Adrenal gland (tissue), 9 donors: ENCODE measurements at regions not wholly inside any gene's neighbourhood (a gene's known extent, or its start where the extent isn't known, plus 50 kb on each side); places are given as distances from the start of the nearest gene placed in this dataset.

Experiments used
- DNase-seq, 7 donors: peaks; one replicate each; pipeline ENCODE4 v3.0.0-alpha.2; 2019 to 2020
- H3K27ac ChIP-seq, 5 donors: fragments of 200-600 bp; sonication (generic) in 4 of 5; 1 replicate in 3 of 5; 2 replicates in 2 of 5; pipeline versions ENCODE4 v1.5.1 to v1.8.0; 2016 to 2020; ENCODE audit warnings: mild to moderate bottlenecking in 1 of 5
- H3K27me3 ChIP-seq: fragments of 200-600 bp; 2 replicates; pipeline ENCODE4 v1.8.0; 2021
- H3K36me3 ChIP-seq, 2 donors: fragments of 200-600 bp; replicated peaks in 1 of 2; 1 replicate in 1 of 2; 2 replicates in 1 of 2; pipeline versions ENCODE4 v1.5.1 to v1.8.0; 2018 to 2022
- H3K4me1 ChIP-seq, 2 donors: fragments of 200-600 bp; replicated peaks in 1 of 2; 1 replicate in 1 of 2; 2 replicates in 1 of 2; pipeline versions ENCODE4 v1.5.1 to v1.8.0; 2018 to 2021
- H3K4me3 ChIP-seq, 4 donors: fragments of 200-600 bp; sonication (generic) in 3 of 4; one replicate each; pipeline ENCODE4 v1.5.1; 2016 to 2018
- H3K9me3 ChIP-seq, 3 donors: fragments of 200-600 bp; sonication (generic) in 1 of 3; replicated peaks in 1 of 3; 1 replicate in 2 of 3; 2 replicates in 1 of 3; pipeline versions ENCODE4 v1.5.1 to v1.8.0; 2016 to 2021
- CTCF ChIP-seq, 6 experiments: fragments of 450-650 bp in 4 of 6; fragments of 200-600 bp in 2 of 6; sonication (generic) in 1 of 6; IDR thresholded peaks; 1 replicate in 5 of 6; 2 replicates in 1 of 6; pipeline versions ENCODE4 v1.5.1 to v1.8.0; 2016 to 2021; ENCODE audit warnings: antibody characterized with exemption in 6 of 6, mild to moderate bottlenecking in 2 of 6, moderate library complexity in 1 of 6
- POLR2A ChIP-seq, 2 donors: fragments of 450-650 bp; IDR thresholded peaks; one replicate each; pipeline ENCODE4 v1.6.1; 2017; ENCODE audit warnings: antibody characterized with exemption in 2 of 2, mild to moderate bottlenecking in 2 of 2, moderate library complexity in 1 of 2
- WGBS, 4 donors: extraction: QIAGEN DNeasy Blood & Tissue Kit in 2 of 4; methylation state at CpG; one replicate each; pipeline versions ENCODE4 v1.1.5 to v1.1.7; 2013 to 2017; 5-methylcytosine and 5-hydroxymethylcytosine counted together
- intact Hi-C, 2 donors: fragments of 100-400 bp; cut with DNase I; formaldehyde crosslinking; loops; one replicate each; pipeline versions ENCODE4 v1.14.1 to v1.15.0; 2022 to 2023
- donor health status: healthy with polysubstance abuse.
- donor health status: Bipolar disorder and iron deficiency.
- donor health status: DM: yes; HTN: yes; CAD: no.
- donor health status: DM: no; HTN: no; CAD: no.
- donor health status: DM: no; HTN: no; CAD: no.

DNA sequence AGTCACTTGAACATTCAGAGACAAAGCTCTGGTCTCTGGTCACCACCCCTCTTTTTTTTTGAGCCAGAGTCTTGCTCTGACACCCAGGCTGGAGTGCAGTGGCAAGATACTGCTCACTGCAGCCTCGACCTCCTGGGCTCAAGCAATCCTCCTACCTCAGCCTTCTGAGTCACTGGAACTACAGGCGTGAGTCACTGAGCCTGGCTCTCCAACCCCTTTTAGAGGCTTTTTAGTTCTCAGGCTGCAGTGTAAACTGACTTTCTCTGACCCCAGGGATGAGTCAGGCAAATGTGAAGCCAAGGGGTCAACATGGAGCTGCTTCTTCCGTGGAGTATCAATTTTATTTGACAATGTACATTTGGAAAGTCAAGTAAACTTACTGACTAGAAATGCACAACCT is 229.2 kb downstream of the PTTG2 start:
- Histone ChIP-seq H3K36me3 (no peaks in the 10 kb centered on the region), H3K9me3 (no peaks in the 10 kb centered on the region), H3K4me3 (no peak overlapping the region), H3K27me3 (no peaks in the 10 kb centered on the region), H3K27ac (peak overlapping the region in 1 of 5 donors; percentile 58), H3K4me1 (peaks cover 6 to 9% of the 10 kb centered on the region in 2 donors)
- TF ChIP-seq CTCF (IDR thresholded peaks at IDR 0.05), result no peak
- WGBS, 4 donors, result 48 to 55% (median 49%) methylated on average over 3 of the region's 3 CpGs
- intact Hi-C loops, result loop anchor here (5.0 to 10.0 kb wide), 2 partner anchors 123 to 125 kb away; no protein-coding TSS in a partner anchor
- peak in 6 of 7 donors; percentile 47 to 63 (median 52) for DNase-seq

DNA sequence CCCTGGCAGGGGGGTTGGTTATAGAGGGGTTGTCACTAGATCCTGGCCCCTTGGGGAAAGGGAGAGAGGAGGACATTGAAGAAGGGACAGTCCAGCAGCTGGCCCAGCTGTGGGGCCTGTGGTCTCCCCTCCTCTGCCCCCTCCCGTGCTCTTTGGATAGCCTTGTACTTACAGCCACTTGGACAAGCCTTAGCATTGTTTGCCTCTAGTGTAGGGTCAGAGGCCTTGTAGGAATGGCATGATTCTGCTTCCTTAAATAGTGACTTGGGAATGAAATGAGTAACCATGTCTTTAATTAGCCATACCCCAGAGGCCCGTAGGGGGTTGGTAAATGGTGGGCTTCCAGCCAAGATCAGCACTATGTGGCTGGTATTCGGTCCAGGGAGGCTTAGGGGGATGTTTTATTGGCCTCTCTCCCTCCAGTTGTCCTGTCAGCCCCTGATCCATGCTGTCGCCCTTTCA is 230.6 kb downstream of the PTTG2 start:
- Histone ChIP-seq H3K27me3 (no peaks in the 10 kb centered on the region), H3K27ac (peak overlapping the region in 1 of 5 donors; percentile 55), H3K9me3 (no peaks in the 10 kb centered on the region), H3K4me1 (peaks cover 6 to 9% of the 10 kb centered on the region in 2 donors), H3K36me3 (no peaks in the 10 kb centered on the region), H3K4me3 (no peak overlapping the region)
- intact Hi-C loops, result no loop called here
- 24 to 57% (median 45%) methylated on average over 3 to 4 of the region's 4 CpGs for WGBS, 4 donors
- TF ChIP-seq POLR2A (IDR thresholded peaks at IDR 0.05) (no peak), CTCF (IDR thresholded peaks at IDR 0.05) (no peak)
- peak in 1 of 7 donors; percentile 25 for DNase-seq

- peaks cover 6 to 9% of the 10 kb centered on the region in 2 donors for H3K4me1 ChIP-seq
- WGBS, 4 donors, result 75 to 95% (median 89%) methylated on average over 2 to 3 of the region's 3 CpGs
- H3K27me3 ChIP-seq, result no peaks in the 10 kb centered on the region
- no peak overlapping the region for H3K27ac ChIP-seq
- no peak for TF ChIP-seq POLR2A (IDR thresholded peaks at IDR 0.05)
- no peak for TF ChIP-seq CTCF (IDR thresholded peaks at IDR 0.05)
- H3K36me3 ChIP-seq, result no peaks in the 10 kb centered on the region
- H3K4me3 ChIP-seq, result no peak overlapping the region
- intact Hi-C loops, result no loop called here
- no peaks in the 10 kb centered on the region for H3K9me3 ChIP-seq
- DNase-seq, result no peak
Observed at GRCh38 chr4:38192516-38192915, 232.3 kb downstream of the PTTG2 start.

DNA sequence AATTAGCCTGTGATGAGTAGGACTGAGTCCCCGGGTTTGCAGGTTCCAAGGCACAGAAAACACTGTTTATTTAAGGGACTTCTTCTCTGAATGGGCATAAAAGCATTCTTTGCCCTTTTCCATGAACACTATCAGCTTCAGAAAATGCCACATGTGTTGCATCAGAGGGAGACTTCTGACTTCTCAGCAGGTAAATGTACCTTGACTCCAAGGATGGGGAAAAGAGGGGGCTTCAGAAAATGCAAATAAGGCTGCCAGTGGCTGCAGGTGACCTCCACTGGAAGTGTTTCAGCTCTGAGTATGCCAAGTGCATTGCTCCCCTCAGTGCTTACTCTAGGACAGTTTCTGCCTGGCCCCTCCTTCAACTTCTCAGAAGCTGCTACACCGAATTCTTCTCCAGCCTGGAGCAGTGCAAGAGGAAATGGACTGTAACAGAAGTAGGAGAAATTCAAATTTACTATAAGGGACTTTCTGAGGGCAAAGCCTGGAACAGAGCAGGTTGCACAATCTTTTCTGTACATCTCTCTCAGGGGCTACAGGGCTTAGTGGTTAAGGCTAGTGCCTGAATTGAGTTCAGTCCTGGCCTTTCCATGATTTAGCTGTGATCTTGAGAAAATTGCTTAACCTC is 233.2 kb downstream of the PTTG2 start:
- Histone ChIP-seq H3K9me3 (no peaks in the 10 kb centered on the region), H3K36me3 (no peaks in the 10 kb centered on the region), H3K27me3 (no peaks in the 10 kb centered on the region), H3K27ac (no peak overlapping the region), H3K4me3 (no peak overlapping the region), H3K4me1 (peaks cover 6 to 9% of the 10 kb centered on the region in 2 donors)
- TF ChIP-seq POLR2A (IDR thresholded peaks at IDR 0.05), result no peak
- no peak for TF ChIP-seq CTCF (IDR thresholded peaks at IDR 0.05)
- no peak for DNase-seq
- WGBS, 4 donors, result 50 to 78% (median 75%) methylated on average over 1 to 2 of the region's 2 CpGs
- intact Hi-C loops, result no loop called here
